Activated naive CD4-positive, alpha-beta T cell treated with anti-CD3 and anti-CD28 coated beads for 36 hours (primary cell): ENCODE measurements at regions not wholly inside any gene's neighbourhood (a gene's known extent, or its start where the extent isn't known, plus 50 kb on each side); places are given as distances from the start of the nearest gene placed in this dataset.

Experiments
- CTCF ChIA-PET: fragments of 350-600 bp; sonication (Branson Sonifier 250); formaldehyde crosslinking; loops from one replicate; lab custom pipeline; 2021; ENCODE audit warnings: antibody characterized with exemption; lab: Charles Lee
- DNase-seq: peaks from one replicate; pipeline ENCODE4 v3.0.0-alpha.2; 2020
- H3K27ac Mint-ChIP-seq: one replicate; pipeline ENCODE4 v1.8.0; 2021; ENCODE audit warnings: mild to moderate bottlenecking, mixed read lengths
- H3K27me3 Mint-ChIP-seq: one replicate; pipeline ENCODE4 v1.8.0; 2021; ENCODE audit warnings: low read depth, mixed read lengths
- H3K36me3 Mint-ChIP-seq: one replicate; pipeline ENCODE4 v1.8.0; 2021; ENCODE audit warnings: low read depth, mixed read lengths
- H3K4me1 Mint-ChIP-seq: one replicate; pipeline ENCODE4 v1.8.0; 2021; ENCODE audit warnings: low read depth, mixed read lengths
- H3K4me3 Mint-ChIP-seq: one replicate; pipeline ENCODE4 v1.8.0; 2021; ENCODE audit warnings: mild to moderate bottlenecking, moderate library complexity, mixed read lengths
- H3K9me3 Mint-ChIP-seq: one replicate; pipeline ENCODE4 v1.8.0; 2021; ENCODE audit warnings: mixed read lengths
- intact Hi-C: fragments of 100-400 bp; cut with micrococcal nuclease; formaldehyde crosslinking; loops from one replicate; pipeline ENCODE4 v1.15.1; 2023

- CTCF ChIA-PET, result no interaction called here
- Mint-ChIP-seq H3K4me3 (no peak overlapping the region), H3K27me3 (no peaks in the 10 kb centered on the region), H3K27ac (no peak overlapping the region), H3K36me3 (no peaks in the 10 kb centered on the region), H3K4me1 (peaks cover 2% of the 10 kb centered on the region), H3K9me3 (no peaks in the 10 kb centered on the region)
- intact Hi-C loops, result no loop called here
- DNase-seq, result no peak
Observed at GRCh38 chr3:31182661-31183060, 288.2 kb upstream of the GADL1 start.

GRCh38 chr3:31184261-31185061, 290.0 kb upstream of the GADL1 start:
- Mint-ChIP-seq H3K27me3 (no peaks in the 10 kb centered on the region), H3K9me3 (no peaks in the 10 kb centered on the region), H3K36me3 (no peaks in the 10 kb centered on the region), H3K27ac (no peak overlapping the region), H3K4me3 (no peak overlapping the region), H3K4me1 (peaks cover 2% of the 10 kb centered on the region)
- no peak for DNase-seq
- CTCF ChIA-PET, result no interaction called here
- intact Hi-C loops, result no loop called here

GRCh38 chr3:31185062-31185357, 290.5 kb upstream of the GADL1 start:
- H3K27ac Mint-ChIP-seq, result no peak overlapping the region
- no peak overlapping the region for H3K4me3 Mint-ChIP-seq
- H3K27me3 Mint-ChIP-seq, result no peaks in the 10 kb centered on the region
- no peaks in the 10 kb centered on the region for H3K36me3 Mint-ChIP-seq
- H3K4me1 Mint-ChIP-seq, result peaks cover 2% of the 10 kb centered on the region
- CTCF ChIA-PET, result no interaction called here
- intact Hi-C loops, result no loop called here
- no peaks in the 10 kb centered on the region for H3K9me3 Mint-ChIP-seq
- no peak for DNase-seq

- H3K27ac Mint-ChIP-seq, result no peak overlapping the region
- no peak for DNase-seq
- peaks cover 2% of the 10 kb centered on the region for H3K4me1 Mint-ChIP-seq
- intact Hi-C loops, result no loop called here
- H3K36me3 Mint-ChIP-seq, result no peaks in the 10 kb centered on the region
- H3K27me3 Mint-ChIP-seq, result no peaks in the 10 kb centered on the region
- CTCF ChIA-PET, result no interaction called here
- no peaks in the 10 kb centered on the region for H3K9me3 Mint-ChIP-seq
- H3K4me3 Mint-ChIP-seq, result no peak overlapping the region
Observed at GRCh38 chr3:31186041-31186440, 291.6 kb upstream of the GADL1 start.

- no peak overlapping the region for H3K4me3 Mint-ChIP-seq
- intact Hi-C loops, result no loop called here
- CTCF ChIA-PET, result interaction anchor here (0.6 to 1.0 kb wide), 2 partner anchors 177 to 398 kb away, joined by 3 to 4 read pairs; no protein-coding TSS in a partner anchor
- no peaks in the 10 kb centered on the region for H3K27me3 Mint-ChIP-seq
- H3K4me1 Mint-ChIP-seq, result peaks cover 2% of the 10 kb centered on the region
- H3K9me3 Mint-ChIP-seq, result no peaks in the 10 kb centered on the region
- H3K27ac Mint-ChIP-seq, result no peak overlapping the region
- no peak for DNase-seq
- H3K36me3 Mint-ChIP-seq, result no peaks in the 10 kb centered on the region
Observed at GRCh38 chr3:31187380-31187779, 292.9 kb upstream of the GADL1 start.

- no peak overlapping the region for H3K27ac Mint-ChIP-seq
- H3K4me3 Mint-ChIP-seq, result no peak overlapping the region
- CTCF ChIA-PET, result no interaction called here
- H3K4me1 Mint-ChIP-seq, result peaks cover 4% of the 10 kb centered on the region
- no peaks in the 10 kb centered on the region for H3K9me3 Mint-ChIP-seq
- DNase-seq, result no peak
- H3K27me3 Mint-ChIP-seq, result no peaks in the 10 kb centered on the region
- intact Hi-C loops, result no loop called here
- no peaks in the 10 kb centered on the region for H3K36me3 Mint-ChIP-seq
Observed at GRCh38 chr3:31188112-31188511, 293.7 kb upstream of the GADL1 start.

GRCh38 chr3:31189330-31189729, 294.9 kb upstream of the GADL1 start:
- H3K4me1 Mint-ChIP-seq, result peaks cover 14% of the 10 kb centered on the region
- H3K4me3 Mint-ChIP-seq, result no peak overlapping the region
- DNase-seq, result no peak
- H3K9me3 Mint-ChIP-seq, result no peaks in the 10 kb centered on the region
- CTCF ChIA-PET, result interaction anchor here (0.6 kb wide), 1 partner anchor 57 kb away, joined by 3 read pairs; no protein-coding TSS in a partner anchor
- no peak overlapping the region for H3K27ac Mint-ChIP-seq
- intact Hi-C loops, result no loop called here
- no peaks in the 10 kb centered on the region for H3K27me3 Mint-ChIP-seq
- H3K36me3 Mint-ChIP-seq, result no peaks in the 10 kb centered on the region

GRCh38 chr3:31189971-31190370, 295.5 kb upstream of the GADL1 start:
- Mint-ChIP-seq H3K27me3 (no peaks in the 10 kb centered on the region), H3K4me3 (no peak overlapping the region), H3K36me3 (no peaks in the 10 kb centered on the region), H3K27ac (no peak overlapping the region), H3K4me1 (peaks cover 14% of the 10 kb centered on the region), H3K9me3 (no peaks in the 10 kb centered on the region)
- DNase-seq, result no peak
- CTCF ChIA-PET, result interaction anchor here (0.6 kb wide), 1 partner anchor 58 kb away, joined by 3 read pairs; no protein-coding TSS in a partner anchor
- intact Hi-C loops, result no loop called here

- Mint-ChIP-seq H3K27me3 (no peaks in the 10 kb centered on the region), H3K4me1 (peaks cover 16% of the 10 kb centered on the region), H3K27ac (no peak overlapping the region), H3K36me3 (no peaks in the 10 kb centered on the region), H3K9me3 (no peaks in the 10 kb centered on the region), H3K4me3 (no peak overlapping the region)
- CTCF ChIA-PET, result no interaction called here
- intact Hi-C loops, result no loop called here
- no peak for DNase-seq
Observed at GRCh38 chr3:31191354-31191753, 296.9 kb upstream of the GADL1 start.

- Mint-ChIP-seq H3K27ac (peak overlapping the region; percentile 56), H3K27me3 (no peaks in the 10 kb centered on the region), H3K36me3 (no peaks in the 10 kb centered on the region), H3K4me1 (peaks cover 13% of the 10 kb centered on the region), H3K4me3 (no peak overlapping the region), H3K9me3 (no peaks in the 10 kb centered on the region)
- DNase-seq, result no peak
- CTCF ChIA-PET, result no interaction called here
- intact Hi-C loops, result no loop called here
Observed at GRCh38 chr3:31193429-31193828, 299.0 kb upstream of the GADL1 start.

- Mint-ChIP-seq H3K4me3 (no peak overlapping the region), H3K27me3 (no peaks in the 10 kb centered on the region), H3K27ac (peak overlapping the region; percentile 56), H3K36me3 (no peaks in the 10 kb centered on the region), H3K9me3 (no peaks in the 10 kb centered on the region), H3K4me1 (peaks cover 13% of the 10 kb centered on the region)
- intact Hi-C loops, result no loop called here
- DNase-seq, result no peak
- CTCF ChIA-PET, result no interaction called here
Observed at GRCh38 chr3:31193871-31194270, 299.4 kb upstream of the GADL1 start.

- no peak overlapping the region for H3K27ac Mint-ChIP-seq
- H3K4me1 Mint-ChIP-seq, result peaks cover 13% of the 10 kb centered on the region
- H3K9me3 Mint-ChIP-seq, result peaks cover 5% of the 10 kb centered on the region
- CTCF ChIA-PET, result no interaction called here
- H3K4me3 Mint-ChIP-seq, result no peak overlapping the region
- no peak for DNase-seq
- no peaks in the 10 kb centered on the region for H3K27me3 Mint-ChIP-seq
- intact Hi-C loops, result no loop called here
- H3K36me3 Mint-ChIP-seq, result no peaks in the 10 kb centered on the region
Observed at GRCh38 chr3:31196261-31196660, 301.8 kb upstream of the GADL1 start.

GRCh38 chr3:31196881-31197364, 302.5 kb upstream of the GADL1 start:
- intact Hi-C loops, result no loop called here
- H3K27ac Mint-ChIP-seq, result no peak overlapping the region
- CTCF ChIA-PET, result no interaction called here
- H3K4me1 Mint-ChIP-seq, result peaks cover 13% of the 10 kb centered on the region
- no peaks in the 10 kb centered on the region for H3K36me3 Mint-ChIP-seq
- no peak overlapping the region for H3K4me3 Mint-ChIP-seq
- H3K9me3 Mint-ChIP-seq, result peaks cover 5% of the 10 kb centered on the region
- DNase-seq, result no peak
- H3K27me3 Mint-ChIP-seq, result no peaks in the 10 kb centered on the region
